ENCODE measurements at regions not wholly inside any gene's neighbourhood (a gene's known extent, or its start where the extent isn't known, plus 50 kb on each side); places are given as distances from the start of the nearest gene placed in this dataset.
"Not testable (repeated sequence)": the region's sequence is repeated elsewhere in the genome, so short reads cannot be mapped to it uniquely, and the experiment has no call there.

- Histone ChIP-seq H3K9me3 (no peaks in the 10 kb centered on the region), H3K27me3 (no peaks in the 10 kb centered on the region), H3K27ac (no peak overlapping the region), H3K4me3 (no peak overlapping the region), H3K4me1 (no peaks in the 10 kb centered on the region), H3K36me3 (no peaks in the 10 kb centered on the region)
- in situ Hi-C loops (cut with MboI; ENCODE audit: low sequenced_read_pairs in 4 of 4), result no loop called here
- no peak for ATAC-seq
- TF ChIP-seq, protein P1, sequence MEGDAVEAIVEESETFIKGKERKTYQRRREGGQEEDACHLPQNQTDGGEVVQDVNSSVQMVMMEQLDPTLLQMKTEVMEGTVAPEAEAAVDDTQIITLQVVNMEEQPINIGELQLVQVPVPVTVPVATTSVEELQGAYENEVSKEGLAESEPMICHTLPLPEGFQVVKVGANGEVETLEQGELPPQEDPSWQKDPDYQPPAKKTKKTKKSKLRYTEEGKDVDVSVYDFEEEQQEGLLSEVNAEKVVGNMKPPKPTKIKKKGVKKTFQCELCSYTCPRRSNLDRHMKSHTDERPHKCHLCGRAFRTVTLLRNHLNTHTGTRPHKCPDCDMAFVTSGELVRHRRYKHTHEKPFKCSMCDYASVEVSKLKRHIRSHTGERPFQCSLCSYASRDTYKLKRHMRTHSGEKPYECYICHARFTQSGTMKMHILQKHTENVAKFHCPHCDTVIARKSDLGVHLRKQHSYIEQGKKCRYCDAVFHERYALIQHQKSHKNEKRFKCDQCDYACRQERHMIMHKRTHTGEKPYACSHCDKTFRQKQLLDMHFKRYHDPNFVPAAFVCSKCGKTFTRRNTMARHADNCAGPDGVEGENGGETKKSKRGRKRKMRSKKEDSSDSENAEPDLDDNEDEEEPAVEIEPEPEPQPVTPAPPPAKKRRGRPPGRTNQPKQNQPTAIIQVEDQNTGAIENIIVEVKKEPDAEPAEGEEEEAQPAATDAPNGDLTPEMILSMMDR (IDR thresholded peaks at IDR 0.05 in 4 of 5, conservative IDR thresholded peaks at IDR 0.05 in 1 of 5), result no peak
- TF ChIP-seq POLR2A (IDR thresholded peaks at IDR 0.05), result no peak
- intact Hi-C loops (cut with DNase I; ENCODE audit: low total_unique reads), result no loop called here
- DNase-seq, result no peak
These were observed 260.3 kb upstream of the RNF32 start for GRCh38 chr7:156380261-156380660.

DNA sequence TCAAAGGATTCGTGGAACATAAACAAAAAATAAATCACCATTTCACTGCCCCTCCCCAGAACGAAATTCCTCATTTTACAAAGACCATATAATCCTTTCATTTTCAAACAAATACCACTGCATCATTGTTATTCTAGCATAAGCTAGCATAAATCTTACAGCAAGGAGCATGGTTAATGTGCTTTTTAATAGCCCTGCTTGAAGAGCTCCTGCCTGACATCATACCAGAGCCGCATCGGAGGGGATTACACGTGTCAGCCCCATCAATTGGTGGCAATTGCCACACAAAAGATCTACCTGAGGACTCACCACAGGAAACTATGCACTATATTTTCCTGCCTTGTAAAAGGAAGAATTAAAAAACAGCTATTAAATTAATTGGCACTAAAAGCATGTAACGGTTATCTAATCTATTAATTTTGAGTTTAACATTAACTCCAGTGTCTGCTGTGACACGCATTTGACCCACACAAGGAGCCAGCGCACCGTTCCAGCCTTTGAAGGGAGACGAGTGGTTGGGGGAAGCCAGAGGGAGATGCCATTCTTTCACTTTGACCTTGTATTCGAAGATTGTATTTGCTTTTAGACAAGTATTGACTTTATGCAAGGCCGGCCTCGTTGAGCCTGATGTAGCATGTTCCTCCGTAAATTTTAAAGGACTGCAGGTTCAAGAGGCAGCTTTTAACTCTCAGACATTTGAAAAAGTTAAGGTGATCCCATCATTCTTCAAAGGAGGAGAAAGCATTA, 261.1 kb upstream of the RNF32 start:
- in situ Hi-C loops (cut with MboI; ENCODE audit: low sequenced_read_pairs in 4 of 4) (no loop called here), intact Hi-C loops (cut with DNase I; ENCODE audit: low total_unique reads) (no loop called here)
- H3K27me3 ChIP-seq, result no peaks in the 10 kb centered on the region

GRCh38 chr7:156378806-156379205, 261.8 kb upstream of the RNF32 start:
- no peaks in the 10 kb centered on the region for H3K27me3 ChIP-seq

More for the DNA sequence above, 261.1 kb upstream of the RNF32 start:
- no peak for DNase-seq
- H3K27ac ChIP-seq, result no peak overlapping the region
- TF ChIP-seq, protein P1 (IDR thresholded peaks at IDR 0.05 in 4 of 5, conservative IDR thresholded peaks at IDR 0.05 in 1 of 5), result no peak
- no peak for TF ChIP-seq POLR2A (IDR thresholded peaks at IDR 0.05)
- H3K4me3 ChIP-seq, result no peak overlapping the region
- no peaks in the 10 kb centered on the region for H3K9me3 ChIP-seq
- H3K4me1 ChIP-seq, result no peaks in the 10 kb centered on the region
- H3K36me3 ChIP-seq, result no peaks in the 10 kb centered on the region
- ATAC-seq, result no peak

DNA sequence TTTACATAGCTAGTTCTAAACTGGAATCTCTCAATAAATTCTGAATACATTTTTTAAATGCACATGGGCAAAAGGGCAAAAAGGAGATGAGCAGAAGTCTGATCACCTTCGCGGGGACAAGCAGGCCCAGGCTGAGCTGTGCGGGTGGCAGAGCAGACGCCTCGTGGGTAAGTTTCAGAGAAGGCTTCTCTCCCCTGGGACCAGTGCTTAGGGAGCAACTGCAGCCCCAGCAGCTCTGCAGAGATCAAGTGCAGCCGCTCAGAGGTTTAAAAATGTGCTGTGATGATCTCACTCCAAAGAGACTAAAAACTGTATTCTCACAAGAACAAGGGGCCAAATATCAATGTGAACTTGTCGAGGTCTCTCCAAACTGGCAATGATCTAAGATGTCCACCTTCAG, 264.3 kb upstream of the RNF32 start:
- H3K36me3 ChIP-seq, result no peaks in the 10 kb centered on the region
- TF ChIP-seq, protein P1 (IDR thresholded peaks at IDR 0.05 in 4 of 5, conservative IDR thresholded peaks at IDR 0.05 in 1 of 5), result no peak
- no peak for TF ChIP-seq POLR2A (IDR thresholded peaks at IDR 0.05)
- no peaks in the 10 kb centered on the region for H3K9me3 ChIP-seq
- in situ Hi-C loops (cut with MboI; ENCODE audit: low sequenced_read_pairs in 4 of 4), result no loop called here
- H3K4me1 ChIP-seq, result no peaks in the 10 kb centered on the region
- intact Hi-C loops (cut with DNase I; ENCODE audit: low total_unique reads), result no loop called here
- H3K27ac ChIP-seq, result no peak overlapping the region
- ATAC-seq, result no peak
- no peak overlapping the region for H3K4me3 ChIP-seq
- no peak for DNase-seq
- no peaks in the 10 kb centered on the region for H3K27me3 ChIP-seq

More at GRCh38 chr7:156378806-156379205, 261.8 kb upstream of the RNF32 start:
- Histone ChIP-seq H3K4me1 (no peaks in the 10 kb centered on the region), H3K9me3 (no peaks in the 10 kb centered on the region), H3K36me3 (no peaks in the 10 kb centered on the region), H3K4me3 (no peak overlapping the region), H3K27ac (no peak overlapping the region)
- intact Hi-C loops (cut with DNase I; ENCODE audit: low total_unique reads), result no loop called here
- no peak for DNase-seq
- TF ChIP-seq, protein P1 (IDR thresholded peaks at IDR 0.05 in 4 of 5, conservative IDR thresholded peaks at IDR 0.05 in 1 of 5), result no peak
- no peak for TF ChIP-seq POLR2A (IDR thresholded peaks at IDR 0.05)
- in situ Hi-C loops (cut with MboI; ENCODE audit: low sequenced_read_pairs in 4 of 4), result no loop called here
- no peak for ATAC-seq

DNA sequence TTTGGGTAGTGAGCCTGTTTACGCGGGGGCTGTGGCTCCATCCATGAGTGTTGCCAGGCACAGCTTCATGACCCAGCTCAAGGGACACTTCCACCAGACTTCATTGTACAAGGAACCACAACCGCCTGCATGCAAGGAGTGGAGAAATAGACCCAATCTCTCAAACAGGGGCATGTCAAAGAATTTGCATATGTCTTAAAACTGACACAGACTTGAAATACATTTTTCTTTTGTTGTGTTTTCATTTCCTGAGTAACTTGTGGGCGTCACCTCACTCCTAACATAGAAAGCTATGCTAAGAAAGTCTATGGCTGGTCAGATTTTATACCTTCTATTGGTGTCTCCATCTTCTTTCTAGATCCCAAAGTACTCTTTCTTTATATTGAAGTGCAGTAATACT, 266.2 kb upstream of the RNF32 start:
- no peak for DNase-seq
- no peak overlapping the region for H3K4me3 ChIP-seq
- no peaks in the 10 kb centered on the region for H3K27me3 ChIP-seq
- no peaks in the 10 kb centered on the region for H3K9me3 ChIP-seq
- intact Hi-C loops (cut with DNase I; ENCODE audit: low total_unique reads) (no loop called here), in situ Hi-C loops (cut with MboI; ENCODE audit: low sequenced_read_pairs in 4 of 4) (no loop called here)
- TF ChIP-seq, protein P1 (IDR thresholded peaks at IDR 0.05 in 4 of 5, conservative IDR thresholded peaks at IDR 0.05 in 1 of 5), result no peak
- no peak for TF ChIP-seq POLR2A (IDR thresholded peaks at IDR 0.05)
- ATAC-seq, result no peak
- H3K4me1 ChIP-seq, result no peaks in the 10 kb centered on the region
- H3K27ac ChIP-seq, result no peak overlapping the region
- no peaks in the 10 kb centered on the region for H3K36me3 ChIP-seq

DNA sequence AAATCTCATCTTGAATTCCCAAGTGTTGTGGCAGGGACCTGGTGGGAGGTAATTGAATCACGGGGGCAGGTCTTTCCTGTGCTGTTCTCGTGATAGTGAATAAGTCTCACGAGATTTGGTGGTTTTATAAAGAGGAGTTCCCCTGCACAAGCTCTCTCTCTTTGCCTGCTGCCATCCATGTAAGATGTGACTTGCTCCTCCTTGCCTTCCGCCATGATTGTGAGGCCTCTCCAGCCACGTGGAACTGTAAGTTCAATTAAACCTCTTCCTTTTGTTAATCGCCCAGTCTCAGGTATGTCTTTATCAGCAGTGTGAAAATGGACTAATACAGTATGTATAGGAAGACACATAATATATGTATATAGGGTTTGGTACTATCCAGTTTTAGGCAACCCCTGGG, 270.6 kb upstream of the RNF32 start:
- H3K36me3 ChIP-seq; intact Hi-C loops (cut with DNase I; ENCODE audit: low total_unique reads); H3K4me1 ChIP-seq; H3K27me3 ChIP-seq; ATAC-seq; H3K4me3 ChIP-seq; DNase-seq; in situ Hi-C loops (cut with MboI; ENCODE audit: low sequenced_read_pairs in 4 of 4); H3K27ac ChIP-seq; H3K9me3 ChIP-seq: not testable (repeated sequence)

Data from gastrocnemius medialis (tissue), 4 donors.